SK-N-SH (cell line): ENCODE measurements at regions not wholly inside any gene's neighbourhood (a gene's known extent, or its start where the extent isn't known, plus 50 kb on each side); places are given as distances from the start of the nearest gene placed in this dataset.
"Not testable (repeated sequence)": the region's sequence is repeated elsewhere in the genome, so short reads cannot be mapped to it uniquely, and the experiment has no call there.

ENCODE experiments used
- CHD2 ChIP-seq: fragments of 150-350 bp; IDR thresholded peaks from 2 replicates; pipeline ENCODE4 v1.6.1; 2018; ENCODE audit warnings: low read length; ENCODE audit not compliant: partially characterized antibody
- CTCF ChIP-seq: fragments of 200-600 bp; sonication (generic); IDR thresholded peaks from 2 replicates; pipeline ENCODE4 v1.6.1; 2017; ENCODE audit warnings: antibody characterized with exemption, mild to moderate bottlenecking, moderate library complexity
- EP300 ChIP-seq, 2 experiments: IDR thresholded peaks; 2 replicates each; pipeline versions ENCODE4 v1.4.0 to v1.6.1; 2012; ENCODE audit warnings: borderline replicate concordance in 1 of 2, low read depth in 1 of 2, low read length in 1 of 2
- EZH2phosphoT487 ChIP-seq: fragments of 200-600 bp; sonication (generic); IDR thresholded peaks from 2 replicates; pipeline ENCODE4 v1.6.1; 2017; ENCODE audit warnings: low read depth, mixed run types, mild to moderate bottlenecking, antibody characterized with exemption, moderate library complexity, borderline replicate concordance
- NFIC ChIP-seq: IDR thresholded peaks from 2 replicates; pipeline ENCODE4 v1.4.0; 2012; ENCODE audit warnings: borderline replicate concordance
- POLR2AphosphoS5 ChIP-seq: IDR thresholded peaks from 2 replicates; pipeline ENCODE4 v1.6.1; 2012; ENCODE audit warnings: low read depth, low read length
- TAF1 ChIP-seq: IDR thresholded peaks from 2 replicates; pipeline ENCODE4 v1.6.1; 2012; ENCODE audit warnings: low read depth, mild to moderate bottlenecking, low read length, moderate library complexity, borderline replicate concordance
- TEAD4 ChIP-seq: IDR thresholded peaks from 2 replicates; pipeline ENCODE4 v1.4.0; 2012; ENCODE audit warnings: mild to moderate bottlenecking, borderline replicate concordance; ENCODE audit not compliant: insufficient read depth
- ZBTB33 ChIP-seq: IDR thresholded peaks from 2 replicates; pipeline ENCODE4 v1.4.0; 2012; ENCODE audit warnings: low read depth, borderline replicate concordance

- TF ChIP-seq NFIC; TAF1; TEAD4; CTCF; ZBTB33; POLR2AphosphoS5; EP300 (IDR thresholded peaks at IDR 0.05; ENCODE audit: borderline replicate concordance in 1 of 2, low read depth in 1 of 2, low read length in 1 of 2); CHD2; EZH2phosphoT487: not testable (repeated sequence)
Measured at GRCh38 chr5:92029792-92030191, 646.7 kb upstream of the ARRDC3 start.
